ENCODE measurements at regions not wholly inside any gene's neighbourhood (a gene's known extent, or its start where the extent isn't known, plus 50 kb on each side); places are given as distances from the start of the nearest gene placed in this dataset.

GRCh38 chr11:23727387-23727786, 769.5 kb upstream of the LUZP2 start:
- TF ChIP-seq CTCF (IDR thresholded peaks at IDR 0.05) (no peak), POLR2A (IDR thresholded peaks at IDR 0.05) (no peak)
